ENCODE measurements at regions not wholly inside any gene's neighbourhood (a gene's known extent, or its start where the extent isn't known, plus 50 kb on each side); places are given as distances from the start of the nearest gene placed in this dataset.
A peak's percentile ranks its signal among the peaks of the same experiment; 100 is the strongest.

GRCh38 chr13:83980331-83980730 is 98.1 kb upstream of the SLITRK1 start:
- no peak for DNase-seq

- DNase-seq: no peak
Measured at GRCh38 chr13:83975655-83976165, 93.4 kb upstream of the SLITRK1 start.

GRCh38 chr13:83958531-83958930 is 76.3 kb upstream of the SLITRK1 start:
- DNase-seq: no peak

GRCh38 chr13:83955011-83955410 is 72.7 kb upstream of the SLITRK1 start:
- no peak for DNase-seq

GRCh38 chr13:83953916-83954315 is 71.6 kb upstream of the SLITRK1 start:
- DNase-seq: no peak

- no peak for DNase-seq
Measured at GRCh38 chr13:83950293-83950692, 68.0 kb upstream of the SLITRK1 start.

- peak; percentile 63 for DNase-seq
Measured at GRCh38 chr13:83943530-83944279, 61.4 kb upstream of the SLITRK1 start.

- no peak for DNase-seq
Measured at GRCh38 chr13:83941701-83942335, 59.5 kb upstream of the SLITRK1 start.

GRCh38 chr13:83940742-83941141 is 58.5 kb upstream of the SLITRK1 start:
- no peak for DNase-seq

- DNase-seq: no peak
Measured at GRCh38 chr13:83937579-83937978, 55.3 kb upstream of the SLITRK1 start.

GRCh38 chr13:83935566-83935965 is 53.3 kb upstream of the SLITRK1 start:
- no peak for DNase-seq
